ENCODE measurements at regions not wholly inside any gene's neighbourhood (a gene's known extent, or its start where the extent isn't known, plus 50 kb on each side); places are given as distances from the start of the nearest gene placed in this dataset.

- TF ChIP-seq EZH2 (IDR thresholded peaks at IDR 0.05; ENCODE audit: borderline replicate concordance, insufficient read depth, low read length, poor library complexity, severe bottlenecking) (no peak), CTCF (IDR thresholded peaks at IDR 0.05; ENCODE audit: poor library complexity, severe bottlenecking) (no peak), EP300 (conservative IDR thresholded peaks at IDR 0.05; ENCODE audit: poor library complexity, severe bottlenecking) (no peak), MXI1 (conservative IDR thresholded peaks at IDR 0.05; ENCODE audit: poor library complexity, severe bottlenecking) (no peak), RAD21 (conservative IDR thresholded peaks at IDR 0.05) (no peak), SMC3 (conservative IDR thresholded peaks at IDR 0.05; ENCODE audit: poor library complexity) (no peak), POLR2AphosphoS5 (IDR thresholded peaks at IDR 0.05) (no peak), TAF1 (IDR thresholded peaks at IDR 0.05; ENCODE audit: low read depth) (no peak), REST (IDR thresholded peaks at IDR 0.05; ENCODE audit: borderline replicate concordance) (no peak)
- no peak overlapping the region for H3K4me3 ChIP-seq (ENCODE audit: low read length)
- H3K9me3 ChIP-seq (ENCODE audit: low read length) = no peaks in the 10 kb centered on the region
- no peaks in the 10 kb centered on the region for H3F3A ChIP-seq (ENCODE audit: insufficient read depth, low read length, poor library complexity, severe bottlenecking)
- no peaks in the 10 kb centered on the region for H4K20me1 ChIP-seq (ENCODE audit: insufficient read depth)
- H3K4me2 ChIP-seq (ENCODE audit: low read length) = no peak overlapping the region
- H3K9ac ChIP-seq (ENCODE audit: low read length) = no peak overlapping the region
- H3K79me2 ChIP-seq (replicated peaks; ENCODE audit: insufficient read depth, low read length) = no peaks in the 10 kb centered on the region
- no peaks in the 10 kb centered on the region for H3K36me3 ChIP-seq (ENCODE audit: insufficient read depth, low read length)
- no peaks in the 10 kb centered on the region for H3K9me2 ChIP-seq (ENCODE audit: insufficient read depth, low read length)
- H3K27ac ChIP-seq (ENCODE audit: low read length) = no peak overlapping the region
- H2AFZ ChIP-seq (ENCODE audit: low read depth, low read length) = no peak overlapping the region
- H3K27me3 ChIP-seq (ENCODE audit: insufficient read depth, low read depth, low read length) = no peaks in the 10 kb centered on the region
These were observed 756.3 kb downstream of the NXPH1 start for GRCh38 chr7:9189703-9190102.

GRCh38 chr7:9192969-9193368 lies 759.6 kb downstream of the NXPH1 start:
- no peak overlapping the region for H3K9ac ChIP-seq (ENCODE audit: low read length)
- no peaks in the 10 kb centered on the region for H3F3A ChIP-seq (ENCODE audit: insufficient read depth, low read length, poor library complexity, severe bottlenecking)
- no peak overlapping the region for H3K4me3 ChIP-seq (ENCODE audit: low read length)
- H2AFZ ChIP-seq (ENCODE audit: low read depth, low read length) = no peak overlapping the region
- H3K9me2 ChIP-seq (ENCODE audit: insufficient read depth, low read length) = no peaks in the 10 kb centered on the region
- H4K20me1 ChIP-seq (ENCODE audit: insufficient read depth) = no peaks in the 10 kb centered on the region
- no peaks in the 10 kb centered on the region for H3K79me2 ChIP-seq (replicated peaks; ENCODE audit: insufficient read depth, low read length)
- H3K4me2 ChIP-seq (ENCODE audit: low read length) = no peak overlapping the region
- H3K36me3 ChIP-seq (ENCODE audit: insufficient read depth, low read length) = no peaks in the 10 kb centered on the region
- TF ChIP-seq REST (IDR thresholded peaks at IDR 0.05; ENCODE audit: borderline replicate concordance) (no peak), RAD21 (conservative IDR thresholded peaks at IDR 0.05) (no peak), SMC3 (conservative IDR thresholded peaks at IDR 0.05; ENCODE audit: poor library complexity) (no peak), CTCF (IDR thresholded peaks at IDR 0.05; ENCODE audit: poor library complexity, severe bottlenecking) (no peak), POLR2AphosphoS5 (IDR thresholded peaks at IDR 0.05) (no peak), MXI1 (conservative IDR thresholded peaks at IDR 0.05; ENCODE audit: poor library complexity, severe bottlenecking) (no peak), TAF1 (IDR thresholded peaks at IDR 0.05; ENCODE audit: low read depth) (no peak), EP300 (conservative IDR thresholded peaks at IDR 0.05; ENCODE audit: poor library complexity, severe bottlenecking) (no peak), EZH2 (IDR thresholded peaks at IDR 0.05; ENCODE audit: borderline replicate concordance, insufficient read depth, low read length, poor library complexity, severe bottlenecking) (no peak)
- H3K27me3 ChIP-seq (ENCODE audit: insufficient read depth, low read depth, low read length) = no peaks in the 10 kb centered on the region
- H3K9me3 ChIP-seq (ENCODE audit: low read length) = no peaks in the 10 kb centered on the region
- H3K27ac ChIP-seq (ENCODE audit: low read length) = no peak overlapping the region

All from neural cell (in vitro differentiated cells).